Skeletal muscle tissue (tissue), 3 donors: ENCODE measurements at regions not wholly inside any gene's neighbourhood (a gene's known extent, or its start where the extent isn't known, plus 50 kb on each side); places are given as distances from the start of the nearest gene placed in this dataset.

Experiments used
- H3K27ac ChIP-seq: one replicate; pipeline ENCODE4 v1.7.0; 2013; ENCODE audit warnings: mild to moderate bottlenecking, low read depth, low read length, inconsistent platforms
- H3K27me3 ChIP-seq, 3 donors: one replicate each; pipeline ENCODE4 v1.7.0; 2013; ENCODE audit warnings: low read length in 3 of 3; ENCODE audit not compliant: control insufficient read depth in 3 of 3, insufficient read depth in 3 of 3
- H3K36me3 ChIP-seq, 3 donors: one replicate each; pipeline ENCODE4 v1.7.0; 2013; ENCODE audit warnings: low read length in 3 of 3; ENCODE audit not compliant: control insufficient read depth in 3 of 3, insufficient read depth in 3 of 3
- H3K4me1 ChIP-seq, 3 donors: one replicate each; pipeline ENCODE4 v1.7.0; 2013; ENCODE audit warnings: low read length in 3 of 3, mild to moderate bottlenecking in 3 of 3; ENCODE audit not compliant: control insufficient read depth in 3 of 3, insufficient read depth in 3 of 3
- H3K4me3 ChIP-seq, 3 donors: one replicate each; pipeline ENCODE4 v1.7.0; 2013; ENCODE audit warnings: low read length in 3 of 3
- H3K9ac ChIP-seq, 3 donors: one replicate each; pipeline ENCODE4 v1.7.0; 2013; ENCODE audit warnings: low read length in 3 of 3, mild to moderate bottlenecking in 3 of 3, moderate library complexity in 2 of 3, low read depth in 1 of 3
- H3K9me3 ChIP-seq, 3 donors: one replicate each; pipeline ENCODE4 v1.7.0; 2013; ENCODE audit warnings: low read length in 3 of 3; ENCODE audit not compliant: control insufficient read depth in 3 of 3
- donor health status: Osteomylitis.

DNA sequence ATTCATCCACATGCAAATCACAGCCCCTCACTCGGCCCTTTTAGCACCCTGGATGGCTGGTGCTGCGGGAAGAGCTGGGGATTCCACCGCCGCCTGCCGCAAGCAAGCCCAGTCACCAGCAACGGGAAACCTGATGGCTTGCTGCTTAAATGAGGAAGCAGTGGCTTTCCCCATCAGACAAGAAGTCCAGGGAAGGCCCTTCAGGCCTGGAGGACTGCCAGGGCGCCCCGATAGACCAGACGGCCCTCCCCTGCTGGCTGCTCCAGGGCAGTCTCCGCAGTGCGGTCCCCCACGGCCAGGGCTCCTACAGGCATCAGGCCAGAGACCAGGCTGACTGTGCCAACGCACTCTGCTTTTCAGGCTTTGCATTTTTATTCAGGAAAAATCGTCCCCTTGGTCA is 439.1 kb downstream of the EIPR1 start:
- no peaks in the 10 kb centered on the region for H3K36me3 ChIP-seq
- H3K4me3 ChIP-seq: no peak overlapping the region
- no peaks in the 10 kb centered on the region for H3K9me3 ChIP-seq
- no peaks in the 10 kb centered on the region for H3K4me1 ChIP-seq
- H3K27ac ChIP-seq: no peak overlapping the region
- H3K9ac ChIP-seq: no peak overlapping the region
- H3K27me3 ChIP-seq: peaks cover 0 to 21% (median 9%) of the 10 kb centered on the region in 3 donors

DNA sequence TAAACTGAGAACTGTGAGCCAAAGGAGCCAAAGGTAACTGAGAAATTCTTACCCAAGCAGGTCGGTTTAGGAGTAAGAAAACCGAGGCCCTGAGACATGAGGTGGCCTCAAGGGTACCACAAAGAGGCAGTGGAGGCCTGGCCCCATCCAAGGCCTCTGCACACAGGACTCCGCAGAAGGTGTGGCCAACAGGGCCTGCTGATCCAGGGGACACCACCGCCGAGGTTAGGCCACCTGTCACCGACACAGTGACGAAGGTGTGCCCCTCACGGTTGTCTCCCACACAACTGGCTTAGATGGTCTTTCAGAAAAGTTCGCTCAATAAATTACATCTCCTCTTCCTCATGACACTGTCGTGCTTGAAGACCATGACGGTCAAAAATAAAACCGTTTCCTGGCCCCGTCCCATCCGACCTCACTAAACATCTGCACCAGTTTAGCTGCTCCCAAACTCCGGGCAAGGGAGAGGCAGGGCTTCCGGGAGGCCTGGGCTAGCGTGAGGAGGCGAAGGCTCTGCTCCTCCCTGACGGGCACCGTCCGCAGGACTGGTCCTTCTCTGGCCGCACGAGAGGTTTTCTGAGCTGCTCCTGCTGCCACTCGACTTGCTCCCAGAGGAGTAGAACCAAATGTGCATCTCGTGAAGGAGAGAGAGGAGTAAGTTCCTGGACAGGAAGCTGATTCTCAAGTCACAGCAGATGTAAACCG is 442.0 kb downstream of the EIPR1 start:
- H3K4me1 ChIP-seq: no peaks in the 10 kb centered on the region
- no peak overlapping the region for H3K27ac ChIP-seq
- H3K9ac ChIP-seq: no peak overlapping the region
- no peaks in the 10 kb centered on the region for H3K36me3 ChIP-seq
- H3K9me3 ChIP-seq: no peaks in the 10 kb centered on the region
- H3K4me3 ChIP-seq: no peak overlapping the region
- peaks cover 0 to 14% (median 6%) of the 10 kb centered on the region in 3 donors for H3K27me3 ChIP-seq

DNA sequence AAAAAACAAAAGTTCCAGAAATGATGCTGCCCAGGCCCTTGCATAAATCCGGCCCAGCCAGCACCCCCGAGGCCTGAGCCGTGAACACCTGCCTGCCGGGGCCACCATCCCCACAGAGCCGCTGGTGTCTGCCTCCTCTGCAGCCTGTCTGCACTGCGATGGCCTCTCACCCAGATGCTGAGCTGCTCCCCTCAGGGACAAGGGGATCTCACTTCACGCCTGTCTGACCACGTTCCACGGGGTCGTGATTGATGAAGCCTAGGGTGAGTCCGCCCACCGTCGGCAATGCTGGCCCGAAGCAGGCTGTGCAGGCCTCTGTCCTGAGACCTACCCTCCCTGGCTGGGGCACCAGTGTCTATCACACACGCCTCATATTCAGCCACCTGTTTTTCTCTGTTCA is 444.2 kb downstream of the EIPR1 start:
- Histone ChIP-seq H3K27ac (no peak overlapping the region), H3K36me3 (no peaks in the 10 kb centered on the region), H3K9me3 (peaks cover 0 to 7% (median 0%) of the 10 kb centered on the region in 3 donors), H3K4me1 (no peaks in the 10 kb centered on the region), H3K27me3 (peaks cover 0 to 4% (median 0%) of the 10 kb centered on the region in 3 donors), H3K4me3 (no peak overlapping the region), H3K9ac (no peak overlapping the region)

DNA sequence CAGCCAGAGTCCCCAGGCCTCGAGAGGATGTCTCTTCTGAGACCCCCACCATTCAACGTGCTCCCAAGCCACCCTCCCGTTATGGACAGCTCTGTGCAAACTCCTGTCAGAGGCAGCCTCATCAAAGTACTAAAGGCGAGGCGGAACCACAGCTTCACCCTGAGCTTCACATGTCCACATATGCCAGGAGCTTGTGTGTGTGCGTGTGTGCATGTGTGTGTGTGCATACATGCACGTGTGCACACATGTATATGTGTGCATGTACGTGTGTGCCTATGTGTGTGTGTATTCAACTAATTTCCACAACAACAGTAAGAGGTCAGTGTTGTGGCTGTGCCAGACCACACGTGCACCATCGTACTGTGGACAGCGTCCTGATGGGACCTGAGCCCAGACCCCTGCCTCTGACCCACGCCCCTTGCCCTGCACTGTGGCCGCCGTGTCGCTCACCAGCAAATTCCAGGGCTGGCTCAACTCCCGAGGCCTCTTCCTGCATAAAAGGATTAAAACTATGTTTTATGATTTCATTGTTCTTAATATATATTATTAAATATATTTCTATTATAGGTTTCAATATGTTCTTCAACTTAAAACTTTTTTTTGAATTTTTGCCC is 444.8 kb downstream of the EIPR1 start:
- H3K9ac ChIP-seq: no peak overlapping the region
- H3K9me3 ChIP-seq: peaks cover 0 to 7% (median 0%) of the 10 kb centered on the region in 3 donors
- no peak overlapping the region for H3K27ac ChIP-seq
- no peaks in the 10 kb centered on the region for H3K27me3 ChIP-seq
- H3K36me3 ChIP-seq: no peaks in the 10 kb centered on the region
- H3K4me3 ChIP-seq: no peak overlapping the region
- no peaks in the 10 kb centered on the region for H3K4me1 ChIP-seq

DNA sequence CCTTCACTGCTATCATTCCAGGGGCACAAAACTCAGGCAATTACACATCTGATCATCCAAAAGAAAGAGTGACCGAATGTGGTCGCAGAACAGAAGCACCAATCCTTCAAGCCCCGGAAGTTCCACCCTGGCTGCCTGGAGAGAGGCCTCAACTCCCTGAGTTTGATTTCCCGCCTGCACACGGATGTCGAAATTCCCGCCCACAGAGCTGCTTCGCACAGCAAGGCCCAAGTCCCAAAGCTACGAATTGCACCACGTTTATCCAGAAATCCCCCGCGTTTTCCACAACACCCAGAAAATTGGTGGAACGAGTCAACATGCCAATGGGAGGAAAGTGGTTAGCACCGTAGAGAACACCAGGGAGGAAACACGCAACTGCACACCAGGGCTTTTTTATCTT is 445.4 kb downstream of the EIPR1 start:
- no peak overlapping the region for H3K27ac ChIP-seq
- peaks cover 0 to 7% (median 0%) of the 10 kb centered on the region in 3 donors for H3K9me3 ChIP-seq
- H3K4me1 ChIP-seq: no peaks in the 10 kb centered on the region
- no peaks in the 10 kb centered on the region for H3K27me3 ChIP-seq
- no peak overlapping the region for H3K4me3 ChIP-seq
- H3K36me3 ChIP-seq: no peaks in the 10 kb centered on the region
- H3K9ac ChIP-seq: no peak overlapping the region

DNA sequence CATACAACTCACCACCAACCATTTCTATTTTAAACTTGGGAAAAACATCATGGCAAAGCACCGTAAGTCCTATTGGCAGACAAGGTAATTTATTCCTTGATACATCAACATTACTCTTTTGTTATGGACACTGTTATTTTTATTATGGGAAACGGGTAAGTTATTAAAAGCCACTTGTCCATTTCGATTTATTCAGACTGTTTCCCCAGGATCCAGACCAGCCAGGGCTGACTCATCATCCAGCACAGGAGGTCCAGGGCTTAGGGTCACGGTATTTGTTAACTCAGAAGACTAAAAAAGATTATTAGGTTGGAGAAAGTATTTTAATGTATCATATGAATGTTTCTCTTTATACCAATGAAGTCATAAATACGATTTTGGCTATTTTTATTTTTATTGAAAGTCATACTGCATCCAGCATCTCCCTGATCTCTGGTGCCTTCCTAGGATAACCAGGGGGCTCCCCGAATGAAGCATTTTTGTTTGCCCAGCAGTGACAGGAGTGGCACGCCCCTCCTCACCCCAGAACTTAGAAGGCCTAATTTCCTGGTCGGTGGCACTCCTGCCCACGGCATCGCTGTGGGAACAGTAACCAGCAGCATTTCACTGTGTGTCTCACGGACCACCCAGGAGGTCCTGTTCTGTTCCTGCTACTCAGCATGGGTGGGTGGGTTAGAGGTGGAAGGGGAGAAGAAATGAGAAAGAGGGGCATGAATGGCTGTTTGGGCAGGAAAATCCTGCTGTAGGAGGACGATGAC is 446.1 kb downstream of the EIPR1 start:
- no peaks in the 10 kb centered on the region for H3K4me1 ChIP-seq
- H3K9me3 ChIP-seq: peaks cover 0 to 7% (median 0%) of the 10 kb centered on the region in 3 donors
- H3K9ac ChIP-seq: no peak overlapping the region
- H3K27ac ChIP-seq: no peak overlapping the region
- H3K27me3 ChIP-seq: no peaks in the 10 kb centered on the region
- no peak overlapping the region for H3K4me3 ChIP-seq
- no peaks in the 10 kb centered on the region for H3K36me3 ChIP-seq

DNA sequence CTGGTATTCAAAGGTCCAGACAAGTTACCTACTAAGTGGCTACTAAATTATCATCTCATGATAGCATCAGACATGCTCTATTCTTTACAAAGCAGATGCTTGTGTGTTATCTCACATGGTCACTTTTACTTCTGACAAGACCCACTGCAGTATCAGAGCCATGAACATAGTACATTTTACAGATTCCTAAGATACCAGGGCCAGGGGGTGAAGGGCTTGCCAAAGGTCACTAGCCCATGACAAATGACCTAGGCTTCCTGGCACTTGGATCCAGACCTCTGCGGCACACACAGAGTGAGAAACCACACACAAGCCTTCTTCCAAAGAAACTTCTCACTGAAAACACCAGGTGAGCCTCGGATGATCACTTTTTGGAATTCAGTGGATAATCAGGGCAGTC is 446.8 kb downstream of the EIPR1 start:
- Histone ChIP-seq H3K36me3 (no peaks in the 10 kb centered on the region), H3K27me3 (no peaks in the 10 kb centered on the region), H3K4me3 (no peak overlapping the region), H3K9ac (no peak overlapping the region), H3K27ac (no peak overlapping the region), H3K4me1 (no peaks in the 10 kb centered on the region), H3K9me3 (peaks cover 0 to 7% (median 0%) of the 10 kb centered on the region in 3 donors)

DNA sequence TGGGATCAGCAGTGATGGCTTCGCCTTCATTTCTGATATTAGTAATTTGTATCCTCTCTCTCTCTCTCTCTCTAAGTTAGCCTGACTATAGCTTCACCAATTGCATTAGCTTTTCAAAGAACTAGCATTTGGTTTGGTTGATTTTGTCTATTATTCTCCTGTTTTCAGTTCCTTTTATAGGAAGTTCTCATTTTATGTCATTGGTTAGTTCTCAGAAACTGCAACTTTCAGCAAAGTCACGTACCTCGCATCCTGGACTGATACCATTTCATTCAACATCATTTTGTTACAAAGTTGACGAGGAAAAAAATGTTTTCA is 450.8 kb downstream of the EIPR1 start:
- Histone ChIP-seq H3K4me3 (no peak overlapping the region), H3K27me3 (no peaks in the 10 kb centered on the region), H3K27ac (no peak overlapping the region), H3K4me1 (no peaks in the 10 kb centered on the region), H3K9ac (no peak overlapping the region), H3K36me3 (no peaks in the 10 kb centered on the region), H3K9me3 (peaks cover 0 to 7% (median 3%) of the 10 kb centered on the region in 3 donors)

DNA sequence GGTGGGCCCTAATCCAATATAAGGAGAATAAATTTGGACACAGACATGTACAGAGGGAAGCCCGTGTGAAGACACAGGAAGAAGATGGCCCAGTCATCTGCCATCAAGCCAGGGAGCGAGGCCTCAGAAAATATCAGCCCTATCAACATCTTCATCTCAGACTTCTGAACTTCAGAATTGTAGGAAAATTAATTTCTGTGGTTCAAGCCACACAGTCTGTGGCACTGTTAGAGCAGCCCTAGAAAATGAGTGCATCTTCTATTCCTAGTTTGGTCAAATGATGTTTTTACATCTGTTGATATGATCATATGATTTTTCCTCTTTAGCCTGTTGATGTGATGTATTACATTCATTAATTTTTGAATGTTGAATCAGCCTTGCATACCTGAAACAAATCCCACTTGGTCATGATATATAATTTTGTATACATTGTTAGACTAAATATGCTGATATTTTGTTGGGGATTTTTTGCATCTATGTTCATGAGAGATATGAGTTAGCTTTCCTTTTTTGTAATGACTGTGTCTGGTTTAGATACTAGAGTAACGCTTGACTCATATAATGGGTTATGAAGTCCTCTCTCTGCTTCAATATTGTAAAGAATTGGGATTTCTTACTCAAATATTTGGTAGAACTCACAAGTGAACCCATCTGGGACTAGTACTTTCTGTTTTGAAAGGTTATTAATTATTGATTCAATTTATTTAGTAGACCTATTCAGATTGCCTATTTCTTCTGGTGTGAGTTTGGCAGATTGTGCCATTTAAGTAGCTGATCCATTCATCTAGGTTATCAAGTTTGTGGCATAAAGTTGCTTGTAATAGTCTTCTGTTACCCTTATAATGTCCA is 451.4 kb downstream of the EIPR1 start:
- Histone ChIP-seq H3K9ac (no peak overlapping the region), H3K27me3 (no peaks in the 10 kb centered on the region), H3K36me3 (no peaks in the 10 kb centered on the region), H3K4me1 (no peaks in the 10 kb centered on the region), H3K27ac (no peak overlapping the region), H3K4me3 (no peak overlapping the region), H3K9me3 (peaks cover 0 to 7% (median 3%) of the 10 kb centered on the region in 3 donors)
